Body of pancreas (tissue), 4 donors: ENCODE measurements at regions not wholly inside any gene's neighbourhood (a gene's known extent, or its start where the extent isn't known, plus 50 kb on each side); places are given as distances from the start of the nearest gene placed in this dataset.

Experiments
- ATAC-seq: fragments of 150-250 bp; one replicate; pipeline ENCODE4 v1.9.1; 2016
- DNase-seq, 4 donors: peaks; one replicate each; pipeline ENCODE4 v3.0.0-alpha.2; 2019
- H3K27ac ChIP-seq, 4 donors: fragments of 200-600 bp; sonication (generic); 1 replicate in 3 of 4; 2 replicates in 1 of 4; pipeline versions ENCODE4 v1.5.1 to v1.6.1; 2016 to 2019; ENCODE audit warnings: mild to moderate bottlenecking in 1 of 4, mixed read lengths in 1 of 4, moderate library complexity in 1 of 4
- H3K27me3 ChIP-seq, 2 donors: fragments of 200-600 bp; sonication (generic); one replicate each; pipeline ENCODE4 v1.6.0; 2016; ENCODE audit warnings: mild to moderate bottlenecking in 1 of 2
- H3K36me3 ChIP-seq, 2 donors: fragments of 200-600 bp; sonication (generic); replicated peaks in 1 of 2; 2 replicates each; pipeline ENCODE4 v1.5.1; 2016; ENCODE audit warnings: low read depth in 2 of 2; ENCODE audit not compliant: insufficient read depth in 1 of 2
- H3K4me1 ChIP-seq: fragments of 200-600 bp; sonication (generic); one replicate; pipeline ENCODE4 v1.6.0; 2016
- H3K4me3 ChIP-seq, 2 donors: fragments of 200-600 bp; sonication (generic); 1 replicate in 1 of 2; 2 replicates in 1 of 2; pipeline ENCODE4 v1.5.1; 2016 to 2019
- H3K9me3 ChIP-seq, 3 donors: fragments of 200-600 bp; sonication (generic); 1 replicate in 2 of 3; 2 replicates in 1 of 3; pipeline ENCODE4 v1.5.1; 2016
- CTCF ChIP-seq, 7 experiments: fragments of 450-650 bp in 4 of 7; fragments of 200-600 bp in 3 of 7; sonication (generic) in 3 of 7; IDR thresholded peaks; one replicate each; pipeline ENCODE4 v1.5.1; 2016 to 2019; ENCODE audit warnings: antibody characterized with exemption in 7 of 7
- POLR2A ChIP-seq, 3 donors: fragments of 450-650 bp; IDR thresholded peaks; one replicate each; pipeline ENCODE4 v1.6.1; 2016; ENCODE audit warnings: antibody characterized with exemption in 3 of 3, mild to moderate bottlenecking in 2 of 3
- WGBS, 2 donors: methylation state at CpG; one replicate each; pipeline ENCODE4 v1.1.5; 2017; 5-methylcytosine and 5-hydroxymethylcytosine counted together
- intact Hi-C: fragments of 100-400 bp; cut with DNase I; formaldehyde crosslinking; loops from one replicate; pipeline ENCODE4 v1.15.1; 2023

DNA sequence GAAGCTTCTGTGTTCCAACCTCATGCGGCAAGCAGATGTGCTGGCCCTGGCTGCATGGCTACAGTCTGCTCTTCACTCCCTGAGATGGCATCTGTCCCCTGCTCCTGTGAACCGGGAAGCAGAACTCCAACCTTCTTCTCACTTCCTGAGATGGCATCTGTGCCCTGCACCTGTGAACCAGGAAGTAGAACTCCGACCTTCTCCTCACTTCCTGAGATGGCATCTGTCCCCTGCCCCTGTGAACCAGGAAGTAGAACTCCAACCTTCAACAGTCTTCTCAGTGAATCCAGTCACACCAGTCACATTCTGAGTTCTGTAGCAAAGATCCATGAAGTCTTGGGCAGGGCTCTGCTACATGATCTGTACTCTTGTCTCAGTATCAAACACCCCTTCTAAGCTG, 887.2 kb upstream of the KLHL29 start:
- H3K4me1 ChIP-seq, result no peaks in the 10 kb centered on the region
- H3K27me3 ChIP-seq, result no peaks in the 10 kb centered on the region
- ATAC-seq (no peak), DNase-seq (no peak)
- no peaks in the 10 kb centered on the region for H3K9me3 ChIP-seq
- H3K36me3 ChIP-seq, result no peaks in the 10 kb centered on the region
- no peak overlapping the region for H3K4me3 ChIP-seq
- intact Hi-C loops, result no loop called here
- TF ChIP-seq CTCF (IDR thresholded peaks at IDR 0.05) (no peak), POLR2A (IDR thresholded peaks at IDR 0.05) (no peak)
- WGBS, 2 donors, result 63 to 81% methylated on average over 3 of the region's 3 CpGs
- no peak overlapping the region for H3K27ac ChIP-seq

GRCh38 chr2:22499082-22499839, 885.7 kb upstream of the KLHL29 start:
- Histone ChIP-seq H3K4me3 (no peak overlapping the region), H3K4me1 (no peaks in the 10 kb centered on the region), H3K9me3 (no peaks in the 10 kb centered on the region), H3K36me3 (no peaks in the 10 kb centered on the region), H3K27me3 (no peaks in the 10 kb centered on the region), H3K27ac (no peak overlapping the region)
- intact Hi-C loops, result no loop called here
- 56 to 60% methylated on average over 4 of the region's 4 CpGs for WGBS, 2 donors
- ATAC-seq (peak; percentile 65), DNase-seq (peak in 2 of 4 donors; percentile 14 to 27)
- TF ChIP-seq CTCF (IDR thresholded peaks at IDR 0.05) (no peak), POLR2A (IDR thresholded peaks at IDR 0.05) (no peak)

DNA sequence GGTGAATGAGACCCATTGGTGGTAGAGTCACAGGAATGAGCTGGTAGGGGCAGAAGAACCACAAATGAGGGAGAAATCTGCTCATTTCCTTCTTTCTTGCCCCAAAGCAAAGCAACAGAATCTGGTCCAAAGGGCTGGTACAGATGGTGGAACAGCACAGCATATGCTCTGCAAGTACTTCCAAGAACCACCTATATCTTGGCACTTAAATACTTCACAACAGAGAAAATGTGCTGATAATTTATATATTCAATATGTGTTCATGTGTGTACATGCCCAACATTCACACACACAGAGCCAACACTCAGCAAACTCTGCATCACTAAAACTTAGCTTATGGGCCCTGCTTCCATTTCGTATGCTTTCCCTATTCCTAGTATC, 884.4 kb upstream of the KLHL29 start:
- intact Hi-C loops, result no loop called here
- Histone ChIP-seq H3K4me1 (no peaks in the 10 kb centered on the region), H3K27me3 (no peaks in the 10 kb centered on the region), H3K4me3 (no peak overlapping the region), H3K36me3 (no peaks in the 10 kb centered on the region), H3K9me3 (no peaks in the 10 kb centered on the region), H3K27ac (no peak overlapping the region)
- DNase-seq (no peak), ATAC-seq (no peak)
- TF ChIP-seq POLR2A (IDR thresholded peaks at IDR 0.05), result no peak
- no peak for TF ChIP-seq CTCF (IDR thresholded peaks at IDR 0.05)
- 28 to 44% methylated on average over 1 of the region's 1 CpG for WGBS, 2 donors

DNA sequence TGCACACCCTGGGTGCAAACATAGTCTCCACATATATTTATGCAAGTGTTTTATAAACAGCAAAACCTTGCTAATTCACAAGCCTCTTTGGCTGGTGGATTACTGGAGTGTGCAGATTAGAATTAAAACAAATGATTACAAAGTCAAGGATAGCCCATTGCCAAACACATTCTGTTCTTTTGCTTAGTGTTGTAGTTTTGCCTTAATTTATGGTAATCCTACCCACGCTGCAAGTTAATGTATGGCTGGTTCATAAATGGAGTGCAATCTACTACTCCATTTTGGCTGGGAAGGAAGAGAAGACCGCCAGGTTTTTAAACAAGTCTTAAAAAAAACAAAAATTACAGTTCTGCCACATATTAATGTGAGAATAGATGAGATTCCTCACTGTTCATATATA, 883.1 kb upstream of the KLHL29 start:
- TF ChIP-seq CTCF (IDR thresholded peaks at IDR 0.05) (no peak), POLR2A (IDR thresholded peaks at IDR 0.05) (no peak)

DNA sequence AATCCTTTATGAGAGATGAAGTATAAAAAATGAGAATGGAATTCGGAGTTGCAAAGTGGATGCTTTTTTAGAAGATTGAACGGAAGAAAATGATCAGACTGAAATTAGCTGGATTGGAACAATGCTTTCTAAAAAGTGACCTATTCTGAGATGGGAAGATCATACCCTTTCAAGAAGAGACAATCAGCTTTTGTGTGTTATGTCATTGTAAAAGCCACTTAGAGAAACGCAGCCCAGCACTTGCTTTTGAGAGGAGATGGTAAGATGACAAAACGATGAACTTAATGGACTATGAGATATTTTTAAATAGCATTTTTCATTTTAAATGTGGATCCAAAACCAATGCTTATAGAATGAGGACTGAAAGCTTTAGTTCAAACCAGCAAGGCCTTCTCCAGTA, 871.4 kb upstream of the KLHL29 start:
- Histone ChIP-seq H3K4me3 (no peak overlapping the region), H3K9me3 (no peaks in the 10 kb centered on the region), H3K27ac (no peak overlapping the region), H3K27me3 (no peaks in the 10 kb centered on the region), H3K36me3 (no peaks in the 10 kb centered on the region), H3K4me1 (no peaks in the 10 kb centered on the region)
- 61 to 62% methylated on average over 4 of the region's 4 CpGs for WGBS, 2 donors
- intact Hi-C loops, result no loop called here
- ATAC-seq (no peak), DNase-seq (no peak)
- TF ChIP-seq CTCF (IDR thresholded peaks at IDR 0.05) (no peak), POLR2A (IDR thresholded peaks at IDR 0.05) (no peak)

More for the DNA sequence above, 883.1 kb upstream of the KLHL29 start:
- DNase-seq (no peak), ATAC-seq (no peak)
- H3K4me1 ChIP-seq, result no peaks in the 10 kb centered on the region
- intact Hi-C loops, result no loop called here
- no peak overlapping the region for H3K27ac ChIP-seq
- 56 to 57% methylated on average over 2 of the region's 2 CpGs for WGBS, 2 donors
- no peaks in the 10 kb centered on the region for H3K9me3 ChIP-seq
- H3K27me3 ChIP-seq, result no peaks in the 10 kb centered on the region
- H3K4me3 ChIP-seq, result no peak overlapping the region
- H3K36me3 ChIP-seq, result no peaks in the 10 kb centered on the region
